Neural crest cell (in vitro differentiated cells): ENCODE measurements at regions not wholly inside any gene's neighbourhood (a gene's known extent, or its start where the extent isn't known, plus 50 kb on each side); places are given as distances from the start of the nearest gene placed in this dataset.

Experiments used
- DNase-seq: peaks from one replicate; pipeline ENCODE4 v3.0.0; 2021; ENCODE audit warnings: low read depth, mixed read lengths, low spot score
- H3K27ac Mint-ChIP-seq: one replicate; pipeline ENCODE4 v1.8.0; 2021; ENCODE audit warnings: mild to moderate bottlenecking, mixed read lengths; ENCODE audit not compliant: unreplicated experiment
- H3K27me3 Mint-ChIP-seq: 2 replicates; pipeline ENCODE4 v1.8.0; 2021; ENCODE audit warnings: low read depth, mild to moderate bottlenecking, mixed read lengths
- H3K36me3 Mint-ChIP-seq: 2 replicates; pipeline ENCODE4 v1.8.0; 2021; ENCODE audit warnings: low read depth, mild to moderate bottlenecking, mixed read lengths
- H3K4me1 Mint-ChIP-seq: 2 replicates; pipeline ENCODE4 v1.8.0; 2021; ENCODE audit warnings: mixed read lengths
- H3K4me3 Mint-ChIP-seq: one replicate; pipeline ENCODE4 v1.8.0; 2021; ENCODE audit warnings: mild to moderate bottlenecking, mixed read lengths
- H3K9me3 Mint-ChIP-seq: 2 replicates; pipeline ENCODE4 v1.8.0; 2021; ENCODE audit warnings: mixed read lengths
- CTCF ChIP-seq: fragments of 200-600 bp; sonication (generic); conservative IDR thresholded peaks from 2 replicates; pipeline ENCODE4 v1.5.0; 2021; ENCODE audit warnings: antibody characterized with exemption, mild to moderate bottlenecking

- Mint-ChIP-seq H3K27me3 (no peaks in the 10 kb centered on the region), H3K4me3 (no peak overlapping the region), H3K36me3 (no peaks in the 10 kb centered on the region), H3K9me3 (no peaks in the 10 kb centered on the region), H3K4me1 (peaks cover 12% of the 10 kb centered on the region), H3K27ac (no peak overlapping the region)
- no peak for TF ChIP-seq CTCF
- no peak for DNase-seq
Measured at GRCh38 chr16:76970745-76971099, 220.3 kb upstream of the MON1B start.

- no peak for DNase-seq
- H3K9me3 Mint-ChIP-seq: no peaks in the 10 kb centered on the region
- TF ChIP-seq CTCF: no peak
- no peaks in the 10 kb centered on the region for H3K27me3 Mint-ChIP-seq
- H3K36me3 Mint-ChIP-seq: no peaks in the 10 kb centered on the region
- no peak overlapping the region for H3K4me3 Mint-ChIP-seq
- no peaks in the 10 kb centered on the region for H3K4me1 Mint-ChIP-seq
- no peak overlapping the region for H3K27ac Mint-ChIP-seq
Measured at GRCh38 chr16:76976101-76976500, 214.9 kb upstream of the MON1B start.

DNA sequence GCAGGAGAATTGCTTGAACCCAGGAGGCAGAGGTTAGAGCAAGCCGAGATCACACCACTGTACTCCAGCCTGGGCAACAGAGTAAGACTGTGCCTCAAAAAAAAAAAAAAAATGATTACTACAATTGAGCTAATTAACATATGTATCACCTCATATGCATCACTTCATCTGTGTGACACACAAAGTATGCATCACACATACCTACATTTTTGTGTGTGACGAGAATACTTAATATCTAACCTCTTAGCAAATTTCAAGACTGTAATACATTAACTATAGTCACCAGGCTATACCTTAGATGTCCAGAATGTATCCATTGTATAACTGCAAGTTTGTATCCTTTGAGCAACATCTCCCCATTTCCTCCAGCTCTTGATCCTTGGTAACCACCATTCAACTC is 214.2 kb upstream of the MON1B start:
- Mint-ChIP-seq H3K4me3 (no peak overlapping the region), H3K36me3 (no peaks in the 10 kb centered on the region), H3K9me3 (no peaks in the 10 kb centered on the region), H3K27me3 (no peaks in the 10 kb centered on the region), H3K27ac (no peak overlapping the region), H3K4me1 (no peaks in the 10 kb centered on the region)
- DNase-seq: no peak
- no peak for TF ChIP-seq CTCF

DNA sequence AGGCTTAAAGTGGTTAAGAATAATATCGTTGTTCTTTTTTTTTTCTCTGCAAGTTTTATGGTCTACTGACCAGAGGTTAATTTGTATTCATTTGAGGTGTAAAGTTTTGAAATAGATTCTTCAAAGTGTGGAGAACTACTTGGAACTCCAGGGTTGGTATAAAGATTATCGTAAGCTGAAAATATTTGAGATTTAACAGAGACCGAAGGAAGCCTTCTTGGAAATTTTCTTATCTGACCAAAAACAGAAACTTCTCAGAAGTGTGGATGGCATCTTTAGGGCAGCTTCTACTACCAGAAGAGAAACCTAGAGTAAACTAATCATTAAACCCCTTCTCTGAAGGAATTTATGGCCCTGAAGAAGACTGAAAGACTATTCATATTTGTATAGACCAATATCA is 206.8 kb upstream of the MON1B start:
- no peak for TF ChIP-seq CTCF
- no peaks in the 10 kb centered on the region for H3K9me3 Mint-ChIP-seq
- no peaks in the 10 kb centered on the region for H3K36me3 Mint-ChIP-seq
- no peaks in the 10 kb centered on the region for H3K4me1 Mint-ChIP-seq
- DNase-seq: no peak
- H3K27ac Mint-ChIP-seq: no peak overlapping the region
- peaks cover 6% of the 10 kb centered on the region for H3K27me3 Mint-ChIP-seq
- H3K4me3 Mint-ChIP-seq: no peak overlapping the region

- H3K36me3 Mint-ChIP-seq: no peaks in the 10 kb centered on the region
- TF ChIP-seq CTCF: no peak
- H3K27me3 Mint-ChIP-seq: peaks cover 6% of the 10 kb centered on the region
- no peaks in the 10 kb centered on the region for H3K9me3 Mint-ChIP-seq
- H3K27ac Mint-ChIP-seq: no peak overlapping the region
- DNase-seq: no peak
- H3K4me3 Mint-ChIP-seq: no peak overlapping the region
- no peaks in the 10 kb centered on the region for H3K4me1 Mint-ChIP-seq
Measured at GRCh38 chr16:76985392-76986045, 205.5 kb upstream of the MON1B start.
